CD4-positive, alpha-beta T cell treated with Interferon gamma for 1 hour (primary cell): ENCODE measurements at regions not wholly inside any gene's neighbourhood (a gene's known extent, or its start where the extent isn't known, plus 50 kb on each side); places are given as distances from the start of the nearest gene placed in this dataset.

Experiments
- DNase-seq: peaks from one replicate; pipeline ENCODE4 v3.0.0-alpha.2; 2020

DNA sequence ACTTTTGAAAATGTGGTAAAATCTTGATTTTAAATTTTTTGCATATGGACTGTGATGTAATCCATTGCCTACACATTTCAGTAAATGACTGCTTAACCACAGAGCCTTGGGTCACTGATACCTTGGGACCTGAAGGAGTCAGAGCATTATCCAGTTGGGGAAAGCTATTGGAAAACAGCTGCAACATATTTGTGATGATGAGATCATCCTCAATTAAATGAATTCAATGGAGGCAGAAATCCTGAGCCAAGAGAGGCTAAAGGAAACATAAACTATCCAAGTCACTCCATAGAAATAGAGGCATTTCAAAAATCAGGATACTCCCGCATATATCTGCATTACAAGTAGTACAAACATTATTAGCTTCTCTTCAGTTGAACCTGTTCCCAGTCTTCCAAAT, 99.8 kb upstream of the PRMT6 start:
- no peak for DNase-seq

DNA sequence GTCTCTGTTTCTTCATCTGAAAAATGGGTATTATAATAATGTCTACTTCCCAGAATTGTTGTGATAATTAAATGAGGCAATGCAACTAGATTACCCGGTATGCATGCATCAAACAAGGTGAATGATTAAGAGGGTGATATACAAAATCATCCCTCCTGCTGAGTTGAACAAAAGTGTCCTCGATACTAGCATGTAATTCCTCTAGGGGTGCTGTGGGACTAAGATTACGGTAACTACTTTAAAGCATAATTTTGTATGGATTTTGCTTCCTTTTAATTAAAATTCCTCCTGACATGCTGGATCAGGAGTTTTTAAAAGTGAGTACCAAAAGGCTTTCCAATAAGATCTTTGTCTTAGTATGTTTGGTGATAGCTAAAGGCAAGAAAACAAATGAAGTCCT, 98.7 kb upstream of the PRMT6 start:
- no peak for DNase-seq

DNA sequence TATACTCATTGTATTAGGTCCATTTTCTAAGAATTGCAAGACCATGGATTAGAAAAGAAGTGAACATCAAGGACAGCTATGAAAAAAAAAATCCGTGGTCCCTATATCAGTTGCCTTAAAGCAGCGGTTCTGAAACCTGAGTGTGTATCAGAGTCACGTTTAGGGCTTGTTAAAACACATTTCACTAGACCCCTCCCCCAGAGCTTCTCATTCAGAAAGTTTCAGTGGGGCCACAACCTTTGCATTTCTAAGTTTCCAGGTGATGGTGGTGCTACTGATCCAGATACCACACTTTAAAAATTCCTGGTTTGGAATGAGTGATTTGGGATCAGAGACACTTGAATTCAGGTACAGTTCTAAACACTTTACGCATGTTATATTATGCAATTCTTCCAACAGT, 96.1 kb upstream of the PRMT6 start:
- DNase-seq, result no peak

DNA sequence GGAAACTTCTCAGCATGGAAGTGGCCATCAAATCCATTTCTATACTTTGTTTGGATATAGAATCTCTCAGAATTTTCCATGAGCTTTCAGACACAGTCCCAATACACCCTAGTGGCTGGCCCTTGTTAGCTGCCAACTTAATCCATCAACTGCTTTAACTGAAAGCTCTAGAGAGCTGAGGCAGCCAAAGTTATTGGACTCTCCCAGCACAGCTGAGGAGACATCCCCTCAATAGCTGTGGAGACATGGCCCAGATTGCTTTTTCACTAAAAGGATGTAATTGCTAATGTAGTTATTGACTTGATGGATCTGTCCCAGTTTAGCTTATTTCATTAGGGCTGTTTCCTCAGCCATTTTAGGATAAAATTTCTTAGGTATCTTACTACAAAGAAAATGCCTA, 94.8 kb upstream of the PRMT6 start:
- no peak for DNase-seq

DNA sequence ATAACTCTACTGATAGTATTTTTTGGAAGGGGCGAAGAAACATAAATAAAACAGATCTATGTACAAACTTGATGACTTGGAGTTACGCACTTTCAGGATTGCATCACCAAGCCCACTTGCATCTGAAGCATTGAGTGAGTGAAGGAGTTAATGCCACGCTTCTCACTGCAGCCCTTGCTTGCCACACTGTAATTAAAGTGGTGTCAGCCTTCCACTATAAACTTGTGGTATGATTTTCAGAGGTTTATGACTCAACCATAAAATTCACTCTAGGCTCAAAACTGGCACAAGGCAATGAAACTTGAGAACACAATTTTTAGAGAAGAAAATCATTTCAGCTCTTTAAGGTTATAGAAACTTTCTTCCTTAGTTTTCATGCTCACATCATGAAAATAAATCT, 93.9 kb upstream of the PRMT6 start:
- no peak for DNase-seq

DNA sequence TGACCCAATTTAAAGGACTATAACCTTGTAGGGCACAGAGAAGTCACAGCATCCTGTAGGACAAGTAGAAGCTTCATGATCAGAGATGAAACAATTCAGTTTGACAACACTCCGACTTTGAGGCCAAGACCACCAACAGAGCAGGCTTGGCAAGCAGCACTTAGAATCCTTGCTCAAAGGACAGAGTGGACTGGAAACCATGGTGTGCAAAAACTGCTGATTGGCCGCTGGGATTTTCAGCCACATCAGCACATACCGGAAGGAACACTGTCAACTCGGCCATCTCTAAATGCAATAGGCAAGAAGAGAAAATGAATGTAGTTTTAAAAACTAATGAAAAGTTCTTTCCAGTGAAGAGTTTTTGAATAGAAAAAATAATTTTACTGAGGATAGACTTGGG, 92.0 kb upstream of the PRMT6 start:
- no peak for DNase-seq

DNA sequence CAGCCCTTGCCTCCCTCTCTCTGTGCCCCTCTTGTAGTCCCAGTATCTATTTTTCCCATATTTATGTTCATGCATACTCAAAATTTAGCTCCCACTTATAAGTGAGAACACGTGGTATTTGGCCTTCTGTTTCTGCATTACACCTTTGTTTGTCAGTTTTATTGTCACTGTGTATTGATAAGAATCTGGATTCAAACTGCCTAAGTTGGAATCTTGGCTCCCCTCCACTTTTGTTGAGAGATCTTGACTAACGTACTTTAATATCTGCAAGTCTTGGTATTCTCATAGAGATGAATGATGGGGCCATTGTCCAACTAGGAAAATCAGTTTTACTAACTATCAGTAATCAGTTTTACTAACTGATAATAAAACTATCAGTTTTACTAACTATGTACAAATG, 87.8 kb upstream of the PRMT6 start:
- no peak for DNase-seq

DNA sequence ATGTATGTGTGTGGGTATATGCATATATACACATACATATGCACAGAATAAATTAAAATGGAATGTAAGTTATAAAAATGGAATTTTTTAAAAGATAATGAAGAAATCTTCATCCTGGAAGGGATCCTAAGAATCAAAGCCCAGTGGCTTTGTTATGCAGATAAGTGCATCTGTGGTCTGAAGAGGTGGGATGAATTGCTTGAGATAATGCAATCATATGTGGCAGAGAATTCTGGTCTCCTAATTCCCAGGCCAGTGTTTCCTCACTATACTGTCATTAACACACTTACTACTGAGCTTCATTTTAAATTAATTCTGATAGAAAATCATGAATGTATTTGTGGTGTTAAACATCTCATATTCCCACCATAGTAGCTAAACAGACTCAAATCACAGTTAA, 86.7 kb upstream of the PRMT6 start:
- DNase-seq, result no peak

DNA sequence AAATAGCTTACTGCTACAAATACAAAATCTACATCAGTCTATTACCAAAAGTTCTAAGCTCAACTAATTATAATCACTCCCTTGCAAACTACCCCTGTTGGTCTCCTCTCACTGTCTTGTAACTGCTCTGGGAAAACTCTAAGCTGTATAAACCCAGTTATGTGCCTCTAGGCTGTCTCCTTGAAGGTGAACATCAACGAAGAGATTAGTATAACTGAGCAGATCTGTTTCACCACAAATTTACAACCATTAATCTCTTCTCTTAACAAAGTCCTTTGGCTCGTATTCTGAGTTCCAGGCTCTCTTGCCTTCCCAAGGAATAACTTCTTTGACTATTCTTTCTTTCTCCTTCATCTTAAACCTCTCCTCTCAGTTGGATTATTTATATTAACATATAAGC, 84.4 kb upstream of the PRMT6 start:
- no peak for DNase-seq

DNA sequence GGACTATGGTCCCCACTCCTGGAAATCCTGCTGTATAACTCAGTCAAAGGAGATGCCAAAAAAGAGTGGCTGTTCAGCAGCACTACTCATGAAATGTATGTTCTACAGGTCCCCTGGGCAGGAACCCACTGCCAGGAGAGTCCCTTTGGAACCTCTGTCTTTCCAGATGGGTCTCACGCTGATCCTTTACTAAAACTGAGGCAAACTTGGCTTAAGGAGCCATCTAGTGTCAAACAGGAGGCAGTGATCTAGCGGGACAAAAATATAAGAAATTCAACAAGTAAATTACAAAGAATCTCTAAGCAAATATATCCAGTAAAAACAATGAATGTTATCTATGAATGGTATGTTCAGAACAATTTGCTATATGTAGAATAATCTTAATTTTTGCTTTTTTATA, 80.5 kb upstream of the PRMT6 start:
- DNase-seq, result no peak

DNA sequence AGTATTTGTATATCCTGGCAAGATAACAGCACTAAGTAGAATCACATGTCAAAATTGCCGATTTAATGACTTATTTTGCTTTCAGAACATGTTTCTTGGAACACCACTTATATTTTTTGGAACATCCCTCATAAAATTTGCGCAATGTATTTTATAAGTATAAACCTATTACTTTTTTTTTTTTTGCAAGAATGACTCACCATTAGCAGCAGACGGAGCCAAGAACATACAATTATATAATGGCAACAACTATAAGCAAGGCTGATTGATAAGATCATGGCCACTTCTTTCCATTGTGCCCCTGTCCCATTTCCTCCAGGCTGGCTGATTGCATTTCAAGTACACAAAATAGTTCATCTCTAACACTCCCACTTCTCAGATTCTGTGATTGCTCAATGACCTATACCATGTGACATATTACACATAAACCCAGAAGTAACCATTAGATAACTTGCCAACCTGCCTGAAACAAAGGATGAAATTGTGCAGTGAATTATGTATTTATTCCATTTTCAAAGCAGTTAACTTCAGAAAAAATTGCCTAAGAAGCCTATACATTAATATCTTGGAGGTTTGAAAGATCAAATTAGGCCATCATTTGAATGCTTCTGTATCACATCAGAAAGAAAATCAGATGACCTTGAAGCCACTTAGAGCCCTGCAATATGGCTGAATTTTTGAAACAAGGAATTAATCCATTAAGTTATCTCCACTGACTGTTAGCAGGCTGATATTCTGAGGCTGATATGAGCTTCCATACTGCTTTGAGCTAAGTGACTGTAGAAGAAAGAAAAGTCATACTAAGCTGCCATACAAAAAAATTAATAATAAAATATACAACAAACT, 77.8 kb upstream of the PRMT6 start:
- no peak for DNase-seq

DNA sequence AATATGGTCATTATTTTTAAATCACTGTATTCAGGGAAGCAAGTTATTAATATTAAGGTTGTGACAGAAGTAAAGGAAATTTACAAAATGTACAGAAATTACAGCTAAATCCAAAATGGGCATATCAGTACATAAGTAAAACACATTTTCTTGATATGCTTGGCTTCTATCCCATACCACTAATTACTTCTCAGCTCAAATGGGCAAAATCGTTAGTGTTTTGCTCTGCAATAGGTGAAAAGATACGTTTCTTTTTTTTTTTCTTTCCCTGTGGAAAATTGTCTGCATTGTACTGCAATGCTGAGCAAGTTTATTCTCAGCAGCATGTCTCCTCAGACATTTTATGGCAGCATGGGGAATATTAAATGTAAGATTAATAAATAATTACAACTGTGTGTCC, 77.1 kb upstream of the PRMT6 start:
- no peak for DNase-seq

DNA sequence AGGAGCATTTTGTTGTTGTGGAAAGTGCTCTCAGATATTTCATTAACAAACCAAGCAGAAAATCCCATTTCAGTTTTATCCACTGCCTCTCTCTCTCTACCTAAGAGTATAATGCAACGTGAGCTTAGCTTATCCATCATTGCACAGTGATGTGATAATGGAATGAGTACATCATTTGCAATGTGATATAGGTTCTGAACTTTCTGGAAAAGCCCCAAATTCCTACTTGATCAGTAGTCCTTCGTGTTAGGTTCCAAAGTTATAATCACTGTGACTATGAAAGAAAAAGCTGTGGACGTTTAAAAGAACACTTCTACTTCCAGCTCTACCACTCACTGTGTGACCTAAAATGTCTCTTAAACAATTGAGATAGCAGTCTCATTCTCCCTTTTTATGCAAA, 76.4 kb upstream of the PRMT6 start:
- no peak for DNase-seq

DNA sequence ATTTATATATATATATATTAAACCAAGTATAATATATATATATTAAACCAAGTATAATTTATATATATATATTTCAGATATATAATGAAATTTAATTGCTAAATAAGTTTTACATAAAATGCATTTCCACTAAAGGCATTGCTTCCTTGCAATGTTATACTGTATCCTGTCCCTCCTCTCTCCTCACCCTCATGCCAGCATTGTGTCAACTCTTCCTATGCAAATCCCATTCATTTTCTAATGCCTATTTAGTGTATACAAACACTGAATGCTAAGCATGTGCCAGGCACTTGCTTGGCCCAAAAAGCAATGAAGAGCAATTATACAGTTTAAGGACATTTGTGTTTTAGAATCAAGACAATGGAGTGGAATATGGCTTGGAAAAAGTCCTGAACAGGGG, 71.7 kb upstream of the PRMT6 start:
- DNase-seq, result no peak

DNA sequence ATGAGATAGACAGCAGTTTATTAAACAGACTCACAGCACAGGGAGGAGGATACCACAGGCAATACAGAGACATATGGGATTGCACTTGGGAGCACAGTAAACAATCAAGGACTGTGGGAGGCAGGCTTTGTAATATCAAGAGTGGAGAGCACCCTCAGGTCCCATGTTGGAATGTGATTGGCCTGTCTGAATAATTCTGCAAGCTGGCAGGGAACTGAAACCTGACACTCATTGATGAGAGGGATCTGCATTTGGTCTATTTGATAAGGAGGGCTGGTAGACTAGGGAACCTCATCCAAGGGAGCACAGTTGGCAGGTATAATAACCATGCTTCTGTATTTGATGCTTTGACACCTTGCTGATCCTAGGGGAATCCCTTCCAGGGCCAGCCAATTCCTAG, 69.9 kb upstream of the PRMT6 start:
- no peak for DNase-seq

DNA sequence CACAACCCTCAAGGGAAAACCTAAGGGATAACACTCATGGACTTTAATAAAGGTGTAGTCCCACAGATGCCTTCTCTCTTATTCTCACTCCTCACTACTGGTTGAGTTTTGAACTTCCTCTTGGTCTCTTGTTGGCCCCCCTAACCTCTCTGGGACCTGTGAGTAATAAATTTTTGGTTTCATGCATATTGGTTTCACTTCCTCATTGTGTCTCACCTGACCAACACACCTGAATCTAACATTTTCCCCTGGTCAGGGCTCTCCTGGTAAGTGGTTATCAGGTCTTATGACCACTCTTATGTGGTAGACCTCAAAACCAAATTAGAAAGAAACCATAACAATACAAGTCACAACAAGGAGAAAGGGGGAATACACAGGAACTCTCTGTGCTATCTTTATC, 60.5 kb upstream of the PRMT6 start:
- no peak for DNase-seq

DNA sequence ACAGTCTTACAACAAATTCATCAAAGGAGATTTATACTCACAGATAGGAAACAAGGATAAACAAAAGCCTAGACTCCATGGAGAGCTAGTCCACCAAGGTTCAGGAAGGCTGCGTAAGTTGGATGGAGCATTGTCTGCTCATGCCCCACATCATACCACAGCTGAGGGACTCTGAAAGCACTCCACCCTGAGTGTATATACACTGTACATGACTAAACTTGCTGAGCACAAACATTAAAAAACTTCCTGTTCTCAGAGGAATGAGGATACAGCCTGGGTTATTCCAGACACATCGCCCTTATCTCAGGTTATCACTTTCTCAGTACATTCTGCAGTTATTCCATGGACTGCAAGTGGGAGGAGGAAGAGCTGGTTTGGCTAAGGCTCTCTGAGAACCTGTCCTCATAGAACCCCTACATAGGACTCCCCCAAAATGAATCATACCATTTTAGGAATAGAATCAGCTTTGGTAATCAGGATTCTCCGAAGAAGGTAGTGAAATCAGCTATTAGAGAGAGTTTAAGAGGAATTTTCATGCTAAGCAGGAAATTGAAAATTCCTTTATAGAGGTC, 58.0 kb upstream of the PRMT6 start:
- DNase-seq, result no peak

DNA sequence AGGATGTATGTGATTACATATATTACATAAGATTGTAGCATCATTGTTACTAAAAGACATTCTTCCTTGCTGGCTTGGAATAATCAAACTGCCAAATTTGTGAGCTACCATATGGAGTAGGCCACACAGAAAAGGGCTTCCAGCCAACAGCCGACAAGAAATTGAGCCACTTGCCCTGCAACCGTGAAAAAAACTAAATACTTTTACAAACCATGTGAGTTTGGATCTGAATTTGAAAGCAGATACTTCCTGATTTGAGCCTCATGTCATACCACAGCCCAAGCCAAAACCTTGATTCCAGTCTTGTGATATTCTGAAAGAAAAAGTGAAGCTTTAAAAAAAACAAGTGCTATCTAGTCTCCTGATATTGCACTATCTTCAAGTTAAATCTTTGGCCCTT, 55.6 kb upstream of the PRMT6 start:
- no peak for DNase-seq

DNA sequence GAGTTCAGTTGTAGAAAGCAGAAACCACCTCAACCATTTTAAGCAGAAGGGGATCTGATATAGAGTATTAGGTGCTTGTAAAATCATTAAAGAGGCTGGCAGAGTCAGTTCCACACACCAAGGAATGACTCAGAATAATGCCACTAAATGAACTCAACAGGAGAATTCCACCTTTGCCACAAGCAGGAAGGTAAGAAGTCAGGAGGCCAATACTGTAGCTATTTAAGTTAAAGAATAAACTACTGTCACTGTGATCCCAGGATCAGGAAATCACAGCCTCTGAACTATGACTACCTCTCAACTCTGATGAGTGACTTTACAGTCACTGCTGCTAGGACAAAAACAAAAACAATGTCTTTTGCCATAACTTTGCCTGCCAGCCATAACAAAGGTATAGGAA, 52.5 kb upstream of the PRMT6 start:
- DNase-seq, result no peak

DNA sequence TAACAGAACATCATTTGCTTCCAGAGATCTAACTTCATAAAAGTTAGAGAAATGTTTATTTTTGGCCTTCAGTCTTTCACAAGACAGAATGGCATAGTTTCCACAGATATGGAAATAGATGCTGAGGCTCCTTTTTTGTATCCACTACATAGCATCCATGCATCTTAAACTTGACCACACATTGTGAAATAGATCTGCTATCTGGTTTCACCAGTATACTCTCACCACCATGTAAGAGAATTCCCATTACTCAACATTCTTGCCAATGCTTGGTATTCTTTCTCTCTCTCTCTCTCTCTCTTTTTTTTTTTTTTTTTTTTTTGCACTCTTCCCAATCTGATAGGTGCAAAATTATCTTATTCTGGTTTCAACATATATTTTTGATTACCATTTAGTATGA, 52.1 kb upstream of the PRMT6 start:
- DNase-seq, result no peak
